GM19468 (cell line): ENCODE measurements at regions not wholly inside any gene's neighbourhood (a gene's known extent, or its start where the extent isn't known, plus 50 kb on each side); places are given as distances from the start of the nearest gene placed in this dataset.
"Not testable (repeated sequence)": the region's sequence is repeated elsewhere in the genome, so short reads cannot be mapped to it uniquely, and the experiment has no call there.

Experiments used
- ATAC-seq: cut with Tn5 transposase; IDR thresholded peaks from one replicate; pipeline ENCODE4 v1.9.1; 2021; ENCODE audit warnings: mild to moderate bottlenecking, moderate library complexity, moderate number of reproducible peaks; ENCODE audit not compliant: unreplicated experiment; ENCODE audit errors: extremely low read depth

GRCh38 chr18:78247615-78248289 lies 731.9 kb upstream of the SALL3 start:
- no peak for ATAC-seq

GRCh38 chr18:78255013-78255412 lies 724.6 kb upstream of the SALL3 start:
- no peak for ATAC-seq

- no peak for ATAC-seq
Measured at GRCh38 chr18:78268226-78268988, 711.2 kb upstream of the SALL3 start.

GRCh38 chr18:78271790-78272189 lies 707.8 kb upstream of the SALL3 start:
- ATAC-seq: no peak

- ATAC-seq: no peak
Measured at GRCh38 chr18:78273876-78274275, 705.7 kb upstream of the SALL3 start.

- ATAC-seq: not testable (repeated sequence)
Measured at GRCh38 chr18:78283425-78283824, 696.2 kb upstream of the SALL3 start.

- ATAC-seq: no peak
Measured at GRCh38 chr18:78292618-78293380, 686.8 kb upstream of the SALL3 start.

GRCh38 chr18:78293540-78293939 lies 686.1 kb upstream of the SALL3 start:
- no peak for ATAC-seq

- no peak for ATAC-seq
Measured at GRCh38 chr18:78293940-78294541, 685.6 kb upstream of the SALL3 start.

GRCh38 chr18:78295262-78295661 lies 684.4 kb upstream of the SALL3 start:
- no peak for ATAC-seq

GRCh38 chr18:78296166-78296565 lies 683.5 kb upstream of the SALL3 start:
- ATAC-seq: no peak

GRCh38 chr18:78297048-78297447 lies 682.6 kb upstream of the SALL3 start:
- no peak for ATAC-seq

- no peak for ATAC-seq
Measured at GRCh38 chr18:78303519-78304191, 676.0 kb upstream of the SALL3 start.

GRCh38 chr18:78304192-78305164 lies 675.1 kb upstream of the SALL3 start:
- ATAC-seq: no peak

- no peak for ATAC-seq
Measured at GRCh38 chr18:78305789-78306188, 673.8 kb upstream of the SALL3 start.

GRCh38 chr18:78309307-78309706 lies 670.3 kb upstream of the SALL3 start:
- no peak for ATAC-seq

- no peak for ATAC-seq
Measured at GRCh38 chr18:78309924-78310323, 669.7 kb upstream of the SALL3 start.

GRCh38 chr18:78319264-78319663 lies 660.4 kb upstream of the SALL3 start:
- ATAC-seq: no peak

GRCh38 chr18:78319961-78320360 lies 659.7 kb upstream of the SALL3 start:
- no peak for ATAC-seq
